ENCODE measurements at regions not wholly inside any gene's neighbourhood (a gene's known extent, or its start where the extent isn't known, plus 50 kb on each side); places are given as distances from the start of the nearest gene placed in this dataset.

DNA sequence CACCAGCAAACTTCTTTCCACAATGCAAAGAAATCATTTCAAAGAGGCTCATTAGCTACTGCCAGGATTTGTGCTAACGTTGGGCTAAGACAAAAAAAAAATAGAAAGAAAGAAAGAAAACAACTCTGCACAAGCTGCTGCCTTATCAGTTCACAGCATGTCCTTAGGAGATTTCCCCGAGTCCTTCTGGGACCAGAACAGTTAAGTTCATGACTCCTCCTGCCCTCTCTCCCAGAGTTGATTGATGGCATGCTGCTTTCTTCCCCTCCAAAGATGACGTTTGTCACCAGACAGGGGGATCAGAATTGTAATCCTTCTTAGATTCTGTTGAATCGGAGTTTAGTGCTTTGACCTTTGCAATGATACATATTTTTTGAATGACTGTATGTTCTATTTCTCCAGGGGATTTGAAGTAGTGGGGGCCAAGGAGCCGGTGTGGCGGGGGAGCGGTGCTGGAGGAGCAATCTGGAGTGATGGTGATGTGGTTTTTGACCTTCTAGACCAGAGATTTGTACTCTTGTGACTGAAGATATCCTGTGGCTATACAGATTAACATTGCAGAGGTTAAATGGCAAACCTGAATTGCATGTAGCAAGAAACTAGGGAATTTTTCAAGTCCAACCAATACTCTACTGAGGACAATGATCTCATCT is 409.2 kb upstream of the TMPO start:
- Histone ChIP-seq H3K27ac (ENCODE audit: low read depth in 2 of 2, low read length in 1 of 2) (no peak overlapping the region), H3K4me3 (ENCODE audit: low read depth in 1 of 2, low read length in 2 of 2) (no peak overlapping the region), H3K36me3 (ENCODE audit: control insufficient read depth in 2 of 2, insufficient read depth in 2 of 2, low read length in 1 of 2) (no peaks in the 10 kb centered on the region), H3K9me3 (ENCODE audit: control insufficient read depth in 2 of 2, insufficient read depth in 1 of 2, low read depth in 1 of 2, low read length in 1 of 2) (no peaks in the 10 kb centered on the region), H3K27me3 (ENCODE audit: control insufficient read depth in 1 of 2, insufficient read depth in 2 of 2, low read length in 2 of 2) (no peaks in the 10 kb centered on the region), H3K4me1 (ENCODE audit: control insufficient read depth in 2 of 2, insufficient read depth in 2 of 2, low read length in 1 of 2) (no peaks in the 10 kb centered on the region)
- 33 to 36% methylated on average over 7 of the region's 7 CpGs for WGBS, 2 donors

DNA sequence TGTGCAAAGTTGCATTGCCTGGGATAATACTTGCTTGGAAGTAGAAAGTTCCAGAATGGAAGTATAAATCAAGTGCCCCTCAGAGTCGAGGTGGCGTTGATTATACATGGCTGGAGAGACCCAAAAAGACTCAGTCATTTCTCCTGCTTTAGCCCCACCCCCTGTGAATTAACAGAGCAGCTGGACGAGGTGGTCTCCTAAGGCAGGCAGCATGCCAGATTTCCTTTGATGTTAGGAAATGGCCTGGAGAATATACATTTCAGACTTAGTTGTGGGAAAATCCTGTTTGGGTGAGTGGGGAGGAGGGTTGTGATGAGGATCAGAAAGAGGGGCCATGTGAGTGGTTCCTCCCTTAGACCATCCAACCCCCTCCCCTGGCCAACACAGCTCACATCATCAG is 406.1 kb upstream of the TMPO start:
- 68 to 70% methylated on average over 3 of the region's 3 CpGs for WGBS, 2 donors
- H3K4me1 ChIP-seq (ENCODE audit: control insufficient read depth in 2 of 2, insufficient read depth in 2 of 2, low read length in 1 of 2), result no peaks in the 10 kb centered on the region
- H3K4me3 ChIP-seq (ENCODE audit: low read depth in 1 of 2, low read length in 2 of 2), result no peak overlapping the region
- H3K36me3 ChIP-seq (ENCODE audit: control insufficient read depth in 2 of 2, insufficient read depth in 2 of 2, low read length in 1 of 2), result no peaks in the 10 kb centered on the region
- no peak overlapping the region for H3K27ac ChIP-seq (ENCODE audit: low read depth in 2 of 2, low read length in 1 of 2)
- no peaks in the 10 kb centered on the region for H3K9me3 ChIP-seq (ENCODE audit: control insufficient read depth in 2 of 2, insufficient read depth in 1 of 2, low read depth in 1 of 2, low read length in 1 of 2)
- H3K27me3 ChIP-seq (ENCODE audit: control insufficient read depth in 1 of 2, insufficient read depth in 2 of 2, low read length in 2 of 2), result no peaks in the 10 kb centered on the region

DNA sequence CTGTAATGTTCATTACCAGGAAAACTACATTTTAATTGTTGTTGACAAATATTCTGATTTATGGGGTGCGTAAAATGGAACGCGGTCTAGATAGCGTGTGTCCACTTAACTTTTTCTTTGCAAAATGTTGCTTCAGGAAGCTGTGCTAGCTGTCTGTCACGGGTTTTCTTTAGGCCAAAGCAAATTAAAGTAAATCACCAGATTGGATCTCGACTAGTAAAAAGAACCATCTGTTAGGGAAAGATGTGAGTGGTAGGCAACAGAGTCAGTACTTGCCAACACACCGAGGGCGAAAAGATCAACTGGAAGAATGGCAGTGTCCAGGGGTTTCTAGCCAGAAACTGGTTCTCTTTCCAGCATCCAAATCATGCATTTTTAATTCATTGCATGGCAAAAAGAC is 404.9 kb upstream of the TMPO start:
- 69 to 75% methylated on average over 8 of the region's 8 CpGs for WGBS, 2 donors

DNA sequence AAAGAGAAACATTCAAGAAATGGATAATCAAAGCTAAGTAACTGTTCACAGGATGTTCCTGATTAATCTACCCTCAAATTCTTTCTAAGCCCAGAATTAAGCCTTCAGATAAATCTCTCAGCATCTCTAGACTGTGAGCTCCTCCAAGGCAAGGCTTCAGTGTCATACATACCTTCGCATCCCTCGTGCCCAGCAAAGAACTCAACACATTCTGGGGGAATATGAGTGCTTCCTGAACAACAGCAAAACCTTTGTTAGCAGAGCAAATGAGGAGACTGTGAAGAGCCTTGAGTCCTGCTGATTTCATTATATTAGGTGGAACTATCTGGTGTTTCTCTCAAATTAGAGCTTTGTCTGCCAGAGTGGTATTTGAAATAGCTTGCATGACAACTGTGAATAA is 401.8 kb upstream of the TMPO start:
- H3K36me3 ChIP-seq (ENCODE audit: control insufficient read depth in 2 of 2, insufficient read depth in 2 of 2, low read length in 1 of 2), result no peaks in the 10 kb centered on the region
- no peaks in the 10 kb centered on the region for H3K9me3 ChIP-seq (ENCODE audit: control insufficient read depth in 2 of 2, insufficient read depth in 1 of 2, low read depth in 1 of 2, low read length in 1 of 2)
- 79 to 87% methylated on average over 2 of the region's 2 CpGs for WGBS, 2 donors
- no peaks in the 10 kb centered on the region for H3K4me1 ChIP-seq (ENCODE audit: control insufficient read depth in 2 of 2, insufficient read depth in 2 of 2, low read length in 1 of 2)
- no peak overlapping the region for H3K4me3 ChIP-seq (ENCODE audit: low read depth in 1 of 2, low read length in 2 of 2)
- no peak overlapping the region for H3K27ac ChIP-seq (ENCODE audit: low read depth in 2 of 2, low read length in 1 of 2)
- H3K27me3 ChIP-seq (ENCODE audit: control insufficient read depth in 1 of 2, insufficient read depth in 2 of 2, low read length in 2 of 2), result no peaks in the 10 kb centered on the region

More for the DNA sequence above, 404.9 kb upstream of the TMPO start:
- Histone ChIP-seq H3K9me3 (ENCODE audit: control insufficient read depth in 2 of 2, insufficient read depth in 1 of 2, low read depth in 1 of 2, low read length in 1 of 2) (no peaks in the 10 kb centered on the region), H3K4me3 (ENCODE audit: low read depth in 1 of 2, low read length in 2 of 2) (no peak overlapping the region), H3K36me3 (ENCODE audit: control insufficient read depth in 2 of 2, insufficient read depth in 2 of 2, low read length in 1 of 2) (no peaks in the 10 kb centered on the region), H3K27me3 (ENCODE audit: control insufficient read depth in 1 of 2, insufficient read depth in 2 of 2, low read length in 2 of 2) (no peaks in the 10 kb centered on the region), H3K4me1 (ENCODE audit: control insufficient read depth in 2 of 2, insufficient read depth in 2 of 2, low read length in 1 of 2) (no peaks in the 10 kb centered on the region), H3K27ac (ENCODE audit: low read depth in 2 of 2, low read length in 1 of 2) (no peak overlapping the region)

DNA sequence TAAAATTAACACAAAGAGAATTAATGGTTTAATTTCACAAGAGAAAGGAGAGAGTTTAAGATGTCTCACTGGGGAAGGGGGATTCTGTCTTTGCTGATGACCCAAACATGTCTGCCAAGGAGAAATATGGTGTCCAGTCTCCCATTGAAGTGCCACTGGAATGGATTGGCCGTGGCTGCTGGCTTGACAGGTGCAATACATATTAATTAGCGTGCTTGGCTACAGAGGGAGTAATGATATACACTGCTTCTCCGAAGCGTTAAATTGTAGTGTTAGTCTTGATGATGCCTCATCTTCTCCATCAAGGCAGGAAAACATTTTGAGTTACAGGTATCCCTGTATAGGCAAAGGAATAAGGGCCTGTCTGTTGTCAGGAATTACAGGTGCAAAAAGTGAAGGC is 393.4 kb upstream of the TMPO start:
- WGBS, 2 donors, result 81 to 83% methylated on average over 4 of the region's 4 CpGs
- no peak overlapping the region for H3K4me3 ChIP-seq (ENCODE audit: low read depth in 1 of 2, low read length in 2 of 2)

DNA sequence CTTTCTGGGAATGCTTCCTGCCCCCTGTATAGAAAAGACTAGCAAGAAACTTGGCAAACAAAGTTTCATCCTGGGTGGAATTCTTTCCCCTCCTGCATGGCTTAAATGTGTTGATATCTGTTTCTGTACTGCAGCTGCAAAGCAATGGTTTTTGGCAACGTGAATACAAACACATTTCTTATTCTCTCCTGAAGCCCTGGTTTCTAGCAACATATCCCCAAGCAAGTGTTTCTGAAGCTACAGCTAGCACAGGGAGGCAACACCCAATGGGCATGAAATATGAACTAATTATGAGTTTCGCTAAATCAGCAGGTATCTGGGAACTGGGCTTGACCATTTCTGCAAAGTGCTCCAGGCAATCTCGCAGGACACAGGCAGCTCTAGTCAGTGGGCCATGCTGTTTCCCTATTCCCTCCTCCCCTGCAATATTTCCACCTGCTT is 392.3 kb upstream of the TMPO start:
- H3K27me3 ChIP-seq (ENCODE audit: control insufficient read depth in 1 of 2, insufficient read depth in 2 of 2, low read length in 2 of 2), result no peaks in the 10 kb centered on the region
- H3K27ac ChIP-seq (ENCODE audit: low read depth in 2 of 2, low read length in 1 of 2), result no peak overlapping the region
- WGBS, 2 donors, result 34 to 44% methylated on average over 3 of the region's 3 CpGs
- H3K4me1 ChIP-seq (ENCODE audit: control insufficient read depth in 2 of 2, insufficient read depth in 2 of 2, low read length in 1 of 2), result no peaks in the 10 kb centered on the region
- no peaks in the 10 kb centered on the region for H3K36me3 ChIP-seq (ENCODE audit: control insufficient read depth in 2 of 2, insufficient read depth in 2 of 2, low read length in 1 of 2)
- H3K9me3 ChIP-seq (ENCODE audit: control insufficient read depth in 2 of 2, insufficient read depth in 1 of 2, low read depth in 1 of 2, low read length in 1 of 2), result no peaks in the 10 kb centered on the region
- H3K4me3 ChIP-seq (ENCODE audit: low read depth in 1 of 2, low read length in 2 of 2), result no peak overlapping the region

More for the DNA sequence above, 393.4 kb upstream of the TMPO start:
- H3K4me1 ChIP-seq (ENCODE audit: control insufficient read depth in 2 of 2, insufficient read depth in 2 of 2, low read length in 1 of 2), result no peaks in the 10 kb centered on the region
- H3K27ac ChIP-seq (ENCODE audit: low read depth in 2 of 2, low read length in 1 of 2), result no peak overlapping the region
- H3K36me3 ChIP-seq (ENCODE audit: control insufficient read depth in 2 of 2, insufficient read depth in 2 of 2, low read length in 1 of 2), result no peaks in the 10 kb centered on the region
- H3K9me3 ChIP-seq (ENCODE audit: control insufficient read depth in 2 of 2, insufficient read depth in 1 of 2, low read depth in 1 of 2, low read length in 1 of 2), result no peaks in the 10 kb centered on the region
- no peaks in the 10 kb centered on the region for H3K27me3 ChIP-seq (ENCODE audit: control insufficient read depth in 1 of 2, insufficient read depth in 2 of 2, low read length in 2 of 2)

DNA sequence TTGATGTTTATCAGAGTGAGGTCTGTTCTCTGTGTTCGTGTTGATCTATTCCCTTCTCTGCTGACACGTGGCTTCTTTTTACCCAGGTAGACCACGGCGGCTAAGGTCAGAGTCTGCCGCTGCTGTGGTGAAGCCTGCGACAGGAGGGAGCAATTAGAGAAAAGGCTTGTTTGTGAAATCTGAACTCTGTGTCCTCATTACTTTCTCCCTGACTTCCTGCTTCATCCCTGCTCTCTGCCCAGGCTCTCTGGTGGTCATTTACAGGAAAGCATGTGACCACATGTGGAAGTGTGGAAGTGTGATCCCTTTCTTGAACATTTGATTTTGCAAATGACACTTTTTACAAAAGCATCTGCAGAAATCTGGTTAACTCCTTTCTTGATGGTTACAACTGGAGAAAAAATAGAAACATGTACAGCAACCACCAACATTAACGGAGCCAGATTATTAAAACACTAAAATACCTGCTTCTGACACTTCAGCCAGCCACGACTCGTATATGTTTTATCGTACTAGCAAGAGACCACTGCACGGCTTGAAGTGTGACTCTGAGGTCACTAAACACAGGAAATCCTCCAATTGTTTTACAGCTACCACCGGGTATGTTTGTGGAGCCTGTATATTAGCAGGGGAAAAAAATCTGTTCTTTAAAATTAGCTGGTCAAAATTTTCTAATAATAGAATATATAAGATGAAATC is 388.6 kb upstream of the TMPO start:
- H3K4me3 ChIP-seq (ENCODE audit: low read depth in 1 of 2, low read length in 2 of 2), result no peak overlapping the region
- no peaks in the 10 kb centered on the region for H3K27me3 ChIP-seq (ENCODE audit: control insufficient read depth in 1 of 2, insufficient read depth in 2 of 2, low read length in 2 of 2)
- H3K4me1 ChIP-seq (ENCODE audit: control insufficient read depth in 2 of 2, insufficient read depth in 2 of 2, low read length in 1 of 2), result no peaks in the 10 kb centered on the region
- H3K9me3 ChIP-seq (ENCODE audit: control insufficient read depth in 2 of 2, insufficient read depth in 1 of 2, low read depth in 1 of 2, low read length in 1 of 2), result no peaks in the 10 kb centered on the region
- WGBS, 2 donors, result 40 to 56% methylated on average over 12 of the region's 12 CpGs
- H3K36me3 ChIP-seq (ENCODE audit: control insufficient read depth in 2 of 2, insufficient read depth in 2 of 2, low read length in 1 of 2), result no peaks in the 10 kb centered on the region
- no peak overlapping the region for H3K27ac ChIP-seq (ENCODE audit: low read depth in 2 of 2, low read length in 1 of 2)

DNA sequence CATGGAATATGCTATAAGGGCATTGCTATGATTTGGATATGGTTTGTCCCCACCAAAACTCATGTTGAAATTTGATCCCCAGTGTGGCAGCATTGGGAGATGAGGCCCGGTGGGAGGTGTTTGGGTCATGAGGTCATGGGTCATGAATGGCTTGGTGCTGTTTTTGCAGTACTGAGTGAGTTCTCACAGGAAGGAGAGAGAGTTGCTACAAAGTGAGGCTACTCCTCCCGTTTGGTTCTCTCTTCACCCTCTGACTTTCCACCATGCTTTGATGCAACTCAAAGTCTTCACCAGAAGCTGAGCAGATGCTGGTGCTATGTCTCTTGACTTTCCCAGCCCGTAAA is 388.1 kb upstream of the TMPO start:
- 35 to 60% methylated on average over 3 of the region's 3 CpGs for WGBS, 2 donors
- Histone ChIP-seq H3K4me3 (ENCODE audit: low read depth in 1 of 2, low read length in 2 of 2) (no peak overlapping the region), H3K9me3 (ENCODE audit: control insufficient read depth in 2 of 2, insufficient read depth in 1 of 2, low read depth in 1 of 2, low read length in 1 of 2) (no peaks in the 10 kb centered on the region), H3K36me3 (ENCODE audit: control insufficient read depth in 2 of 2, insufficient read depth in 2 of 2, low read length in 1 of 2) (no peaks in the 10 kb centered on the region), H3K27ac (ENCODE audit: low read depth in 2 of 2, low read length in 1 of 2) (no peak overlapping the region), H3K4me1 (ENCODE audit: control insufficient read depth in 2 of 2, insufficient read depth in 2 of 2, low read length in 1 of 2) (no peaks in the 10 kb centered on the region), H3K27me3 (ENCODE audit: control insufficient read depth in 1 of 2, insufficient read depth in 2 of 2, low read length in 2 of 2) (no peaks in the 10 kb centered on the region)

DNA sequence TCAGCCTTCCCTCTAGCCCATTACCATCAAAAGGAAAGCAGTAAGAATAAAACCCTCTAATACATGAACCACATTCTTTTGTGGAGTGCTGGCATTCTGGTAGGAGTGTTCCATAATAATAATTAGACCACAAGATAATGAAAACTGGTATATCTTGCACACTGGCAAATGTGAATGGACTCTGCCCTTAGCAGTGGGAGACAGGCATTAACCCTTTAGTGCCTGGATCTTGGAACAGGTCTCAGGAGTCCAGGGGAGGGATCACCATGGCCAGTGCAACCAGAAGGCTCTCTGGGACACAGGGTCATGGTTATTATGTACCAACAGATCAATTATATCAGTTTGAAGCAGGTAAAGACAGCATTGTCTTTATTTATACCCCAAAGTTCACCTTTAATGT is 387.5 kb upstream of the TMPO start:
- Histone ChIP-seq H3K27me3 (ENCODE audit: control insufficient read depth in 1 of 2, insufficient read depth in 2 of 2, low read length in 2 of 2) (no peaks in the 10 kb centered on the region), H3K9me3 (ENCODE audit: control insufficient read depth in 2 of 2, insufficient read depth in 1 of 2, low read depth in 1 of 2, low read length in 1 of 2) (no peaks in the 10 kb centered on the region), H3K27ac (ENCODE audit: low read depth in 2 of 2, low read length in 1 of 2) (no peak overlapping the region), H3K4me3 (ENCODE audit: low read depth in 1 of 2, low read length in 2 of 2) (no peak overlapping the region), H3K4me1 (ENCODE audit: control insufficient read depth in 2 of 2, insufficient read depth in 2 of 2, low read length in 1 of 2) (no peaks in the 10 kb centered on the region), H3K36me3 (ENCODE audit: control insufficient read depth in 2 of 2, insufficient read depth in 2 of 2, low read length in 1 of 2) (no peaks in the 10 kb centered on the region)

DNA sequence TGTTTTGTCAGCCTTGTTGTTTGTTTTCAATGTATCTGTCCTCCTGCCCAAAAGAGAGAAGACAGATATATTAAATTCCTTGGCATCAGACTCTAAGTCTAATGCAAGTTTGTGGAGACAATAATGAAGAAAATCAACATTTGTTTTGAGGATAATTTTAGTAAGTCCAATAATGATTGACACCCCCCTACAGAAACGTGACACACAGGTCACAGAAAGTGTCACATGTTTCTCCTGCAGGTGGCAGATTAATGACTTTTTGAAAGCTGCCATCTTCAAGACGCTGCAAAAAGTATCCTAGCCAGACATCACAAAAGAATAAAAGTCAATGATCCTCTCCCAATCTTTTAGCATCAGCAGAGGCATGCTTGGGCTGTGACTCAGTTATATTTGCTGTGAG is 378.8 kb upstream of the TMPO start:
- Histone ChIP-seq H3K4me1 (ENCODE audit: control insufficient read depth in 2 of 2, insufficient read depth in 2 of 2, low read length in 1 of 2) (no peaks in the 10 kb centered on the region), H3K27ac (ENCODE audit: low read depth in 2 of 2, low read length in 1 of 2) (no peak overlapping the region)

More for the DNA sequence above, 378.8 kb upstream of the TMPO start:
- no peaks in the 10 kb centered on the region for H3K27me3 ChIP-seq (ENCODE audit: control insufficient read depth in 1 of 2, insufficient read depth in 2 of 2, low read length in 2 of 2)
- no peaks in the 10 kb centered on the region for H3K9me3 ChIP-seq (ENCODE audit: control insufficient read depth in 2 of 2, insufficient read depth in 1 of 2, low read depth in 1 of 2, low read length in 1 of 2)
- no peaks in the 10 kb centered on the region for H3K36me3 ChIP-seq (ENCODE audit: control insufficient read depth in 2 of 2, insufficient read depth in 2 of 2, low read length in 1 of 2)
- no peak overlapping the region for H3K4me3 ChIP-seq (ENCODE audit: low read depth in 1 of 2, low read length in 2 of 2)
- 24 to 27% methylated on average over 2 of the region's 2 CpGs for WGBS, 2 donors

Data from esophagus (tissue), 2 donors.